ENCODE measurements at regions not wholly inside any gene's neighbourhood (a gene's known extent, or its start where the extent isn't known, plus 50 kb on each side); places are given as distances from the start of the nearest gene placed in this dataset.

DNA sequence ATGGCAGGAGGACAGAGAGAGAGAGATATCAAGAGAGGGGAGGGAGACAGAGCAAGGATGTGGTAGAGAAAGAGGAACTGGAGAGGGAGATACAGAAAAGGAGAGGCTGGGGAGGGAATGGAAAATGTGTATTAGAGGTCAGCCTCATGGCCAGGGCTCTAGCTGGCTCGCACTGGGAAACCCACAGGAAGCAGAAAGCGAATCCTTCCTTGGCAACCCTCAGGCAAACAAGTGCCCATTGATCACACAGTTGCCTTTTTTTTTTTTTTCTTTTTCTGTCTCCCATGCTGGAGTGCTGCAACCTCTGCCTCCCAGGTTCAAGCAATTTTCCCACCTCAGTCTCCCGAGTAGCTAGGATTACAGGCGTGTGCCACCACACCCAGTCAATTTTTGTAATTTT lies 391.2 kb downstream of the TYW1 start:
- FAIRE-seq (no peak), DNase-seq (ENCODE audit: low read depth in 1 of 2, low spot score in 2 of 2) (no peak)
- no peaks in the 10 kb centered on the region for H3K27me3 ChIP-seq (replicated peaks in 1 of 4; ENCODE audit: control insufficient read depth in 3 of 4, extremely low read depth in 1 of 4, insufficient read depth in 3 of 4, low read length in 3 of 4)
- H3K36me3 ChIP-seq (ENCODE audit: control insufficient read depth in 2 of 4, insufficient read depth in 4 of 4, low read length in 3 of 4) = no peaks in the 10 kb centered on the region
- H3K56ac ChIP-seq (replicated peaks; ENCODE audit: insufficient read length, low read depth, low read length) = no peak overlapping the region
- H2AK5ac ChIP-seq (ENCODE audit: low read depth, low read length) = no peak overlapping the region
- POLR2A ChIA-PET (ENCODE audit: partially characterized antibody) = no interaction called here
- H2BK15ac ChIP-seq (ENCODE audit: low read length) = no peak overlapping the region
- no peak overlapping the region for H3K9ac ChIP-seq (replicated peaks in 1 of 4; ENCODE audit: extremely low read depth in 1 of 4, low read depth in 3 of 4, low read length in 3 of 4)
- H3K9me3 ChIP-seq (ENCODE audit: insufficient read depth in 2 of 2, low read depth in 1 of 2, low read length in 1 of 2) = no peaks in the 10 kb centered on the region
- H3K14ac ChIP-seq (ENCODE audit: insufficient read length) = no peak overlapping the region
- H4K5ac ChIP-seq (ENCODE audit: insufficient read length, low read depth, low read length) = no peak overlapping the region
- H3K79me1 ChIP-seq (ENCODE audit: low read depth, low read length) = no peaks in the 10 kb centered on the region
- no peak overlapping the region for H3K4me3 ChIP-seq (ENCODE audit: extremely low read depth in 1 of 4, insufficient read depth in 2 of 4, low read depth in 3 of 4, low read length in 4 of 4)
- no peak overlapping the region for H3K4me2 ChIP-seq (ENCODE audit: insufficient read depth in 1 of 2, low read depth in 2 of 2, low read length in 2 of 2)
- WGBS, 2 experiments (ENCODE audit: extremely low coverage in 1 of 2, insufficient coverage in 1 of 2, insufficient read length in 1 of 2, insufficient replicate concordance in 2 of 2, low coverage in 1 of 2, low lambda C conversion rate in 2 of 2, missing lambda C conversion rate in 1 of 2) = 91% methylated on average over 4 of the region's 4 CpGs; no CpG with 5 or more reads in 1 of the 2 experiments
- H3K23me2 ChIP-seq (ENCODE audit: low read depth, low read length) = 0 out of 2 replicates have a peak, but pooled peaks cover 1% of the 10 kb centered on the region
- no peak overlapping the region for H2BK12ac ChIP-seq (ENCODE audit: low read depth, low read length)
- H3K79me2 ChIP-seq (ENCODE audit: control insufficient read depth in 1 of 2, insufficient read depth in 2 of 2, low read length in 2 of 2) = no peaks in the 10 kb centered on the region
- CTCF ChIA-PET (ENCODE audit: partially characterized antibody) = interaction anchor here (0.9 to 2.5 kb wide), 3 partner anchors 10 to 17 kb away, joined by 3 to 13 read pairs (median 6); no protein-coding TSS in a partner anchor
- H2BK5ac ChIP-seq (ENCODE audit: low read depth, low read length) = no peak overlapping the region
- H4K91ac ChIP-seq (replicated peaks; ENCODE audit: insufficient read length, low read length) = no peak overlapping the region
- H3K4me1 ChIP-seq (replicated peaks in 1 of 4; ENCODE audit: control insufficient read depth in 3 of 4, insufficient read depth in 4 of 4, low read length in 3 of 4) = peaks cover 0 to 9% (median under 1%) of the 10 kb centered on the region in 4 experiments; a peak in 2 of 7 replicates
- H4K20me1 ChIP-seq (replicated peaks in 1 of 2; ENCODE audit: control insufficient read depth in 1 of 2, insufficient read depth in 2 of 2, low read length in 2 of 2) = no peaks in the 10 kb centered on the region
- no peak overlapping the region for H2BK20ac ChIP-seq (ENCODE audit: low read length)
- no peak overlapping the region for H3K4ac ChIP-seq (replicated peaks; ENCODE audit: insufficient read length, low read depth, low read length)
- no peak overlapping the region for H4K8ac ChIP-seq (ENCODE audit: extremely low read depth, insufficient read depth, low read length)
- no peak overlapping the region for H3K27ac ChIP-seq (ENCODE audit: low read depth, low read length)
- no peak overlapping the region for H3K18ac ChIP-seq (ENCODE audit: extremely low read depth, low read length)
- no peak overlapping the region for H2BK120ac ChIP-seq (replicated peaks; ENCODE audit: low read depth, low read length)
- no peak overlapping the region for H2AFZ ChIP-seq (ENCODE audit: low read length)
- no peak overlapping the region for H3K23ac ChIP-seq (ENCODE audit: insufficient read length)
- TF ChIP-seq ASH2L (IDR thresholded peaks at IDR 0.05; ENCODE audit: low read length) (no peak), RXRA (IDR thresholded peaks at IDR 0.05; ENCODE audit: insufficient read depth, low read depth, low read length) (no peak), CHD1 (IDR thresholded peaks at IDR 0.05; ENCODE audit: low read depth, low read length) (no peak), POLR2AphosphoS5 (IDR thresholded peaks at IDR 0.05; ENCODE audit: low read depth, low read length) (no peak)
- TF ChIP-seq, protein P1, sequence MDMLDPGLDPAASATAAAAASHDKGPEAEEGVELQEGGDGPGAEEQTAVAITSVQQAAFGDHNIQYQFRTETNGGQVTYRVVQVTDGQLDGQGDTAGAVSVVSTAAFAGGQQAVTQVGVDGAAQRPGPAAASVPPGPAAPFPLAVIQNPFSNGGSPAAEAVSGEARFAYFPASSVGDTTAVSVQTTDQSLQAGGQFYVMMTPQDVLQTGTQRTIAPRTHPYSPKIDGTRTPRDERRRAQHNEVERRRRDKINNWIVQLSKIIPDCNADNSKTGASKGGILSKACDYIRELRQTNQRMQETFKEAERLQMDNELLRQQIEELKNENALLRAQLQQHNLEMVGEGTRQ (IDR thresholded peaks at IDR 0.05; ENCODE audit: low read length) = no peak
- TF ChIP-seq, protein P2, sequence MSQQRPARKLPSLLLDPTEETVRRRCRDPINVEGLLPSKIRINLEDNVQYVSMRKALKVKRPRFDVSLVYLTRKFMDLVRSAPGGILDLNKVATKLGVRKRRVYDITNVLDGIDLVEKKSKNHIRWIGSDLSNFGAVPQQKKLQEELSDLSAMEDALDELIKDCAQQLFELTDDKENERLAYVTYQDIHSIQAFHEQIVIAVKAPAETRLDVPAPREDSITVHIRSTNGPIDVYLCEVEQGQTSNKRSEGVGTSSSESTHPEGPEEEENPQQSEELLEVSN (IDR thresholded peaks at IDR 0.05) = no peak

Data from H1 (cell line).